ENCODE measurements at regions not wholly inside any gene's neighbourhood (a gene's known extent, or its start where the extent isn't known, plus 50 kb on each side); places are given as distances from the start of the nearest gene placed in this dataset.
"Not testable (repeated sequence)": the region's sequence is repeated elsewhere in the genome, so short reads cannot be mapped to it uniquely, and the experiment has no call there.

DNA sequence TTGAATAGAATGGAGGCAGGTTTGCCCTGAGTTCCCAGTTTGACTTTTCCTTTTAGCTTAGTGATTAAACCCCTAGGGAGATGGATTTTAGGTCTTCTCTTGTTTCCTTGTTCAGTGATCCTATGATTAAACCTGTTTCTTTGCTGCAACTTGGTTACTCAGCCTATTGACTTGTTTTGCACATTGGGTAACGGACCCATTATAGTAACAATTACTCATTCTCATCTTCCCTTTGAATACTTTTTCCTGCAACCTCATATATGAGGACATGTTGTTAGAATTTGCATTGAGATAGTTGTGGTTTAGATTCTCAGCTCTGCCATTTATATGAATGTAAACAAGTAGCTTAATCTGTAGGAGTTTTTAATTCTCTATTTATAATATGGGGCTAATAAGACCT is 489.2 kb upstream of the CNTN5 start:
- in situ Hi-C loops (cut with HindIII; ENCODE audit: low pct_unique_long_range_greater_than_20kb, low sequenced_read_pairs): no loop called here
- no peak for DNase-seq (ENCODE audit: low read depth)

DNA sequence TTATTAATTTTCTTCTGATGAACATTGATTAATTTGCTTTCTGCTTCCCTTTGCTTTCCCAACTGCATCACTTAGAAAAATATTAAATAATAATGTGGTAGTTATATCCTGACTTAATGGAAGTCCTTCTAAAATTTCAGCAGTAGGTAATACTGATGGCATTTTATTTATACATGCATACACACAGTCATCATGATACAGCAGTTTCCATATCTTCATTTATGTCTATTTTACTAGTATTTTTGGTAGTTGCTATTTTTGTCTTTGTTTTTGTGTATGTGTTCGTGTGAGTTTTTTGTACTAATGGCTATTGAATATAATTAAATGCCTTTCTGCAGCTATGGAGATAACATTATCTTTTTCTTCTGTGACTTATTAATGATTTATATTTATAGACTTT is 484.7 kb upstream of the CNTN5 start:
- in situ Hi-C loops (cut with HindIII; ENCODE audit: low pct_unique_long_range_greater_than_20kb, low sequenced_read_pairs): no loop called here

DNA sequence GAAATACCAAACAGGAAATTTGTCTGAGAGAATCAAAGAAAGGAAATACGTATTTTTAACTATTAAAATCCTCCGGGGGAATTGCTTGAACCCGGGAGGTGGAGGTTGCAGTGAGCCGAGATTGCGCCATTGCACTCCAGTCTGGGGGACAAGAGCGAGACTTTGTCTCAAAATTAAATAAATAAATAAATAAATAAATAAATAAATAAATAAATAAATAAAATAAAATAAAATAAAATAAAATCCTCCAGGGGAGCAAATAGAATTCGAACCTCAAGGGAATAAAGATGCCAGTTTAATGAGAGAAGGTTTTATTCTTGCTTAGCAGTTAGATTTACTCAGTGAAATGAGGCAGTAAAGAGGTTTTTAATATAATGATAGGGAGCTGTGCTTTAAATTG is 482.4 kb upstream of the CNTN5 start:
- in situ Hi-C loops (cut with HindIII; ENCODE audit: low pct_unique_long_range_greater_than_20kb, low sequenced_read_pairs); DNase-seq (ENCODE audit: low read depth): not testable (repeated sequence)

More for the DNA sequence above, 484.7 kb upstream of the CNTN5 start:
- no peak for DNase-seq (ENCODE audit: low read depth)

DNA sequence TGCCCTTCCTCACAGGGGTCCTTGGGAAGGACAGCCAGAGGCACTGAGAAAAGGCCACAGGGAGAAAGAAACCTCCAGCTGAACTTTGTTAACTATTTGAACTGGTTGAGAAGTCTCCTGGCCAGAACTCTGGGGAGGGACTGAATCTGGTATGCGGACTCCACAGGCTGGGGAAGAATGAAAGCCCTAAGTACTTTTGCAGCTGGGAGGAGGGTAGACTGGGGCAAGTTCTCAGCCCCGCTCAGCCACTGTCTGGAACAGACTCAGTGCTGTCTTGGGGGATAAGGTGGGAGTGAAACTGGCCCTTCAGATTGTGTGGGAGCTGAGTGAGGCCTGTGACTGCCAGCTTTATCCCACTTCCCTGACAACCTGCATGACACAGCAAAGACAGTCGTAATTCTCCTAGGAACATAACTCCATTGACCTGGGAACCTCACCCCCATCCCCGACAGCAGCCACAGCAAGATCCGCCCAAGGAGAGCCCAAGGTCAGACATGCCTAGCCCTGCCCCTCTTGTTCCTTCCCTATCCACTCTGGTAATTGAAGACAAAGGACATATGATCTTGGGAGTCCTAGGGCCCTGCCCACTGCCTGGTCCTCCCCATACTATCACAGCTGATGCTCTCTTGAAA is 475.1 kb upstream of the CNTN5 start:
- no peak for DNase-seq (ENCODE audit: low read depth)
- in situ Hi-C loops (cut with HindIII; ENCODE audit: low pct_unique_long_range_greater_than_20kb, low sequenced_read_pairs): no loop called here

DNA sequence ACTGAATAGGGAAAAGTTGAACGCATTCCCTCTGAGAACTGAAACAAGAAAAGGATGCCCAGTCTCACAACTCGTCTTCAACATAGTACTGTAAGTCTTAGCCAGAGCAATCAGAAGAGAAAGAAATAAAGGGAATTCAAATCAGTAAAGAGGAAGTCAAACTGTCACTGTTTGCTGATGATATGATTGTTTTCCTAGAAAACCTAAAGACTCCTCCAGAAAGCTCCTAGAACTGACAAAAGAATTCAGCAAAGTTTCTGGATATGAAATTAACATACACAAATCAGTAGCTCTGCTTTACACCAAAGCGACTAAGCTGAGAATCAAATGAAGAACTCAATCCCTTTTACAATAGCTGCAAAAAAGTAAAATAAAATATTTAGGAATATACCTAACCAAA is 471.2 kb upstream of the CNTN5 start:
- in situ Hi-C loops (cut with HindIII; ENCODE audit: low pct_unique_long_range_greater_than_20kb, low sequenced_read_pairs): no loop called here
- DNase-seq (ENCODE audit: low read depth): no peak

DNA sequence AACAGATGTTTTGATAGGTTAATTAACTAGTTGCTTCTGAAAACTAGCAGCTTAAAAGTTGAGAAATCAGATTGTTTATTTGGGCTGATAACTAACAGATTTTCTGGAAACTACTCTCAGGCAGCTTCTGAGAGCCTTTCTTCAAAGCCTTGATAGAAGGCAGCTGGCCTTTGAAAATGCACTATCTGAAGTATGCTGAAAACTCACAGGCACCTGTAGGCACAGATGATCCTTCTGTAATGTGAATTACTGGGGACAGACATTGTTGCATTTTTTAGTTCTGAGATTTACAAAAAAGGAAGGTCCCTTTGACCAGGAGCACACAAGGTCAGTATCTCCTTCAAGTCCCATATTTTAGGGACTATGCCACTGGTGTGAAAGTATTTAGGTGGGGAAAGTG is 460.8 kb upstream of the CNTN5 start:
- in situ Hi-C loops (cut with HindIII; ENCODE audit: low pct_unique_long_range_greater_than_20kb, low sequenced_read_pairs): no loop called here
- DNase-seq (ENCODE audit: low read depth): no peak

DNA sequence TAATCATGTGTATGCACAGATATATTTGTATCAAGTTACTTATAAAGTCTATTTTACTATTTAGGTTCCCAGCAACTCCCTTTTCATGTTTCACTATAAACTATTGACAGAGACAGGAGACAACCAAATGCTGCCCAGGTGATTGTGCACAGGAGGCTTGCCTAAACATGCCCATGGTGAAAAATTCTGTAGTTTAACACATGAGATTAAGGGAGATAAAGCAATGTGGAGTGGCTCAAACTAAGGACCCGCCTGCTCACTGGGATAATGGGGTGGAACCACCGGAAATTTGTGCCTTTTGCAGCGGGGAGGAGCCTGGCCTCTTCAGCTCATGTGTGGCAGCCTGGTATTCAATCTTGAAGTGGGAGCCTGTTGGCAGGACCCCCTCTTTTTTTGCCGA is 459.5 kb upstream of the CNTN5 start:
- no peak for DNase-seq (ENCODE audit: low read depth)
- in situ Hi-C loops (cut with HindIII; ENCODE audit: low pct_unique_long_range_greater_than_20kb, low sequenced_read_pairs): no loop called here

DNA sequence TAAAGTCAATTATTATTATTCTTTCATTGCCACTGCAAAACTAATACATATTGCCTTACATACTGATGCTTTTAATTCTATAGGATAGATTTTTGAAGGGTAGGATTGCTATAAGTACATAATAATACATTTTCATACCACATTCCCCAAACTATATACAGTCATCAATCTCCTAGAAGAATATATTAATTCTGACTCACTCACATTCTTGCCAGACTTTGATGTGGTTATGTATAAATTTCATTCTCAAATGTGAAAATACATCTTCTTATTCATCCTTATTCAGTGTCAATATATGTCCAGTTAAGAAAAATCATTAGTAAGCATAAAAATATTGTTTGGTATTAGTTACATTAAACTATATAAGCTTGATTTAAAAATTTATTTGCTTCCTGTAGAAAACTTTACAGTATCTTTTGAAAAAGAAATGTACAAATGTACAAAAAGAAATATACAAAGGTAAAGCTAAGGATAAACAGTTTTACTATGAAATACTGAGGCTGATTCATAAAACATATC is 458.8 kb upstream of the CNTN5 start:
- no peak for DNase-seq (ENCODE audit: low read depth)
- in situ Hi-C loops (cut with HindIII; ENCODE audit: low pct_unique_long_range_greater_than_20kb, low sequenced_read_pairs): no loop called here

DNA sequence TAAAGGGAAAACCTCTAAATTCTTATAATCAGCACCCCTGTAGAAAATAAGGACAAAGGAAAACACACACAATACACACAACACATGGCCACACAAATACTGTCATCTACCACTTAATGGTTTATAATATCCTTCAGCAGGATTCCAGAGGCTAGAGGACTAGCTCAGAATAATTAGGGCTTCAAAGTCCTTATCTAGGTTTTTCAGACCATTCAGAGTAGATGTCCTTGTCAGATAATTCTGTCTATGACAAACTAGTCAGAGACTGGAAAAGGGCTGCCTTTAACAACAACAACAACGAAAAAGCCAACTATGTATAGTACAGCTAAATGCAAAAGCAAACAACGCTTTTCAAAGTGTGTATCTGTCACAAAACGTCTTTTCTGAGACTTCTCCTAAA is 456.5 kb upstream of the CNTN5 start:
- in situ Hi-C loops (cut with HindIII; ENCODE audit: low pct_unique_long_range_greater_than_20kb, low sequenced_read_pairs): no loop called here
- DNase-seq (ENCODE audit: low read depth): no peak

DNA sequence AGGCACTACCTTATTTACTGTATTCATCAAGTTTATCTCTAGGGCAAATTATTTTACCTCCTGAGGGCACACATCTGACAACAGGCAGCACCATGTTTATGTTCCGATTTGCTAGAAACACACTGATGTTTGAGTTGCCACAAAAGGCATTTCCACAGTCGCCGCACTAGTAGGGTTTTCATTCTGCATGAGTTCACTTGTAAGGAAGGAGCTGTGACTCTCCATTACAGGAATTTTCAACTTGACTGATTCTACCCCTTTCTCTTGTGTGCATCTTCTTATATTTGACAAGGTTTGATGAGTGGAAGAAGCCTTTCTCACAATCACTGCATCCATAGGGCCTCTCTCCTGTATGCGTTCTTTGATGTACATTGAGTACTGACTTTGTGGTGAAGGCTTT is 455.9 kb upstream of the CNTN5 start:
- no peak for DNase-seq (ENCODE audit: low read depth)
- in situ Hi-C loops (cut with HindIII; ENCODE audit: low pct_unique_long_range_greater_than_20kb, low sequenced_read_pairs): no loop called here

DNA sequence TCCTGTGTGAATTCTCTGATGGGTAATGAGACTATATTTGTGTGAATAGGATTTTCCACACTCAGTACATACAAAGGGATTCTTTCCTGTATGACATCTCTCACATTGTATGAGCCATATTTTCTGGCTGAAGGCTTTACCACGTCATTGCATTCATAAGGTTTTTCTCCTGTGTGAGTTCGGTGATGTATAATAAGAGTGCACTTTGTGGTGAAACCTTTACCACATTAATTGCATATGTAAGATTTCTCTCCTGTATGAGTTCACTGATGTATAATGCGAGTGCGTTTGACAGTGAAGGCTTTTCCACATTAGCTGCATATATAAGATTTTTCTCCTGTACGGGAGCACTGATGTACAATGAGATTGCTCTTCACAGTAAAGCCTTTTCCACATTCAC is 455.4 kb upstream of the CNTN5 start:
- no peak for DNase-seq (ENCODE audit: low read depth)
- in situ Hi-C loops (cut with HindIII; ENCODE audit: low pct_unique_long_range_greater_than_20kb, low sequenced_read_pairs): no loop called here

DNA sequence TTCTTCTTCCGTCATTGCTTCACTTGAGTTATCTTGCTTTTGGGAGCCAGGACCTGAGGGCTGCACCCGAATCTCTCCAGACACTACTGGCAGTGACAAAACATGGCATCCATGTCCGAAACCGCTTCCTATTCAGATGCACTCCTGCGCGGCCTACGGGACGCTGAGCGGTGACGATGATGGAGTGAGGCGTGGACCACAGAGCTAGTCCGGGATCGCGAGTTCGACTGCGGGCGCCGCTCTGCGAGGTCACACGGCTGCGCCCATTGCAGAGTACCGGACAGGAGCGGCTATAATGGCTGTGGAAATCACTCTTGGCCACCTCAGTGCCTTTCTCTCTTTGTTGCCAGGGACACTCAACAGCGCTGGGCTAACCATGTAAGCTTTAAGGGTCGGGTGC is 453.8 kb upstream of the CNTN5 start:
- no peak for DNase-seq (ENCODE audit: low read depth)
- in situ Hi-C loops (cut with HindIII; ENCODE audit: low pct_unique_long_range_greater_than_20kb, low sequenced_read_pairs): no loop called here

DNA sequence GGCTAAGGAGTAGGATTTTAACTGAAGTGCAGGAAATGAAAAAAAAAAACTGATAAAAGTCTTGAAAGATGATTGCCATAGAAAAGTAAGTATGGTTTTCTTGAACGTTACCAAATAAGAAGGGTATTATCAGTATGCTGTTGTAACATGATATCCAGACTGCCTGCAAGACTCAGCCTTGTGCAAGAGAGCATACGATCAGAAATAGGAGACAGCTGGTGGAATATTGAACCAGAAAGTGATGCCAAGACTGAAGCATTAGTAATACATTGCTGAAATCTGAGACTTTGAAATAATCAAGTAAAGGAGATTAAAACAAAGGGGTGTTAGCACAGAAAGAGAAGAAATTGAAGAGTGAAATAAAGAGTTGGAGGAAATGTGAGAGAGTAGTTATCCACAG is 452.7 kb upstream of the CNTN5 start:
- in situ Hi-C loops (cut with HindIII; ENCODE audit: low pct_unique_long_range_greater_than_20kb, low sequenced_read_pairs): no loop called here
- no peak for DNase-seq (ENCODE audit: low read depth)

DNA sequence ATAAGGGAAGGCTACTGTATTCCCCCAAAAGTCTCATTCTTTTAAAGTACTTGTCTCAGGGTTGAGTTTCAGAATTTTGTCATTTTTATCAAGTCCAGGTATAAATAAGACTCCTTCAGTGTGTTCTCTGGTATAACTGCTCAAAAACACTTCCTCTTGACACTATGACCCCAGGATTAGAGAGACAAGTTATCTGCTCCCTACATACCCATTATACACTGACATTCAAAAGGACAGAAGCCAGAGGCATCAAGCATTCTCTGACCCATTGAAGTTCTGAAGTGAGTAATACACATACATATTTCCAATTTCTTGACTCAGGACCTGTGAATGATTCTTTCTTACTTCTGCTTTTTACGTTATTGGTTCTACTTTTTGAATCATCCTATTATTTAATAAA is 447.8 kb upstream of the CNTN5 start:
- DNase-seq (ENCODE audit: low read depth): no peak
- in situ Hi-C loops (cut with HindIII; ENCODE audit: low pct_unique_long_range_greater_than_20kb, low sequenced_read_pairs): no loop called here

DNA sequence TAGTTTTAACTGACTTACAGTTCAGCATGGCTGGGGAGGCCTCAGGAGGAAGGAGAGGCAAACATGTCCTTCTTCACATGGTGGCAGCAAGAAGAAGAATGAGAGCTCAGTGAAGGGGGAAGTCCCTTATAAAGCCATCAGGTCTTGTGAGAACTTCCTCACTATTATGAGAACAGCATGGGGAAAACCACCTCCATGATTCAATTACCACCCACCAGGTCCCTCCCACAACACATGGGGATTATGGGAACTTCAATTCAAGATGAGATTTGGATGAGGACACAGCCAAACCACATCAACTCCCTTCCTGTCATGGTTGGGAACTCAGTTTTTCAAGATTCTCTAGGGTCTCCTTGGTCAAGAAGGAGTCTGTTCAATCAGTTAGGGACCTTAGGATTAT is 432.9 kb upstream of the CNTN5 start:
- in situ Hi-C loops (cut with HindIII; ENCODE audit: low pct_unique_long_range_greater_than_20kb, low sequenced_read_pairs): no loop called here
- DNase-seq (ENCODE audit: low read depth): no peak

DNA sequence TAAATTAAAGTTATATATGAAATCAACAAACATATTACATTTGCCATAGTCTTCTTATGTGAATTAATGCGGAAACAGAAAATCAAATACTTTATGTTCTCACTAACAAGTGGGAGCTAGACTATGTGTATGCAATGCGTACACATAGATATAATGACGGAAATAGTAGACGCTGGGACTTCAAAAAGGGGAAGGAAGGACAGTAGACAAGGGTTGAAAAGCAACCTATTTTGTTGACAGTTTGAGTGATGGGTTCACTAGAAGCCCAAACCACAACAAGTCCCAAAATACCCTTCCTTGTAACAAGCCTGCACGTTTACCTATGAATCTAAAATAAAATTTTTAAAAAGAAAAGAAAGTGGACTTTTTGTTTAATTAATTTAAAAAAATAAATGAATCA is 430.8 kb upstream of the CNTN5 start:
- in situ Hi-C loops (cut with HindIII; ENCODE audit: low pct_unique_long_range_greater_than_20kb, low sequenced_read_pairs): no loop called here
- no peak for DNase-seq (ENCODE audit: low read depth)

DNA sequence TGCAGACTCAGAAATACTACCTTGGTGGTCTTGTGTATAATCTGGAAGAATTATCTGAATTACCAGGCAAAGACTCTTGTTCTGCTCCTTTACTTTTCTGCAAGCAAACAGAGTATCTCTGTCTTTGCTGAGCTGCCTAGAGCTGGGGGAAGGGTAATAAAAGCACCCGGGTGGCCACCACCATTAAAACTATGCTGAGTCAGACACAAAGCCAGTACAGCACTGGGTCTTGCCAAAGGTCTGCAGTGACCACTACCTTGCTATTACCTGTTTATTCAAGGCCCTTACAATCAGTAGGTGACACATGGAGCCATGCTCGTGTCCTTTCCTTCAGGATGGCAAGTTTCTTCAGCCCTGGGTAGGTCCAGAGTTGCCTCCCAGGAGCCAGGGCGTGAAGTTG is 420.6 kb upstream of the CNTN5 start:
- DNase-seq (ENCODE audit: low read depth): no peak
- in situ Hi-C loops (cut with HindIII; ENCODE audit: low pct_unique_long_range_greater_than_20kb, low sequenced_read_pairs): no loop called here

DNA sequence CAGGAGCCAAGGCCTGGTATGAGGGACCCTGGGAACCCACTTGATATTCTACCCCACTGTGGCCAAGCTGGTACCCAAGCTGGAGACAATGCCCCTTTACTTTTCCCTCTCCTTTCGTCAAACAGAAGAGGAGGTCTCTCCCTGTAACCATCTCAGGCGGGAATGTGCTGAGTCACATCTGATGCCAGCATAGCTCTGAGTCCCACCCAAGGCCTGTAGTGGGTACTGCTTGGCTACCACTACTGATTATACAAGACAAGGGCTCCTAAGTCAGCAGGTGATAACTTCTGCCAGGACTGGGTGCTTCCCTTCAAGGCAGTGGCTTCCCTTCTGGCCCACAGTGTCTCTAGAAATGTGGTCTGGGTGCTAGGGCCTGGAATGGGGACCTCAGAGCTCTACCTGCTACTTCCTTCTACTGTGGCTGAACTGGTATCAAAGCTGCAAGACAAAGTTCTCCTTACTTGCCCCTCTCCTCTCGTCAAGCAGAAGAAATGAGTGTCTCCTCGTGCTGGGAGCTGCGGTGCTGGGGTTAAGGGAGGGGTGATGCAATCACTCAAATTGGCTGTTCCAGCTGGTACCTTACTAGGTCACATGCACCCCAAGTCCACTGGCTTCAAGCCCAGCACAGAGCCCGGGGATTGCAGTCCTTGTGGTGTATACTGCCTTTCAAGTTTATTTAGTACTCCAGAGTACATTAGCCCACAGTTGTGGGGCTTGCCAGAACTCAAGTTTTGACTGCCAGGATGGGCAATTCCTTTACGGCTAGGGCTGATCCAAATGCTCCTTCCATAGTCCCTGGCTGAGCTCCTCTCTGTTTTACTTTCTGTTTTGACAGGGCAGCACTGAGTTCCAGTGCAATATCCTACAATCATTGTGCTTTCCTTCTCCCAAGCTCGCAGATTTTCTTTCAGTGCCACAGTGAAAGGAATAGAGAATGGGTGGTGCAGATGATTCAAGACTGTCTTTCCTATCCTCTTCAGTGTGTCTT is 419.7 kb upstream of the CNTN5 start:
- in situ Hi-C loops (cut with HindIII; ENCODE audit: low pct_unique_long_range_greater_than_20kb, low sequenced_read_pairs): no loop called here
- no peak for DNase-seq (ENCODE audit: low read depth)

DNA sequence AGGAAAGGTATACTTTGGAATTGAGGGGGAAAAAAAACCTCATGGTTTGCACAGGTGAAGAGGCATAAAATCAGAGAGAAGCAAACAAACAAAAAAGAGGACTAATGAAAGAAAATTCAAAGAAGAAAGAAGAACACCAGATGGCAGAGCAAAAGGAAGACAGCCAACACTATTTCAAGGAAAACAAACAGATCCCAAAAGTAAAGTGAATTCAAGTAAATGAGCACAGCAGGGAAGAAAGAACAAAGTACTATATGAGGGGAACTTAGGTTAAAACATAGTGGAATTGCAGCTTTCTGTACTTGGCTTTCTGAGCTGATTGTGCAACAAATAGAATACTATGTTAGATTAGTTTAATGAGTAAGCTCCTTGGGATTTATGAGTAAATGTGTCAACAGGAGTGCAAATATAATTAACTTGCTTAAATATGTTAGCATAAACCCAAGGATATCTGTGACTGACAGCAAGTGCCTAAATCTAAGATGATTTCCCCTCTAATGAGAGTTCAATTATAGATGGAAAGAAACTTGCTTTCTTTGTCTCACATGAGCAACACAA is 404.6 kb upstream of the CNTN5 start:
- DNase-seq (ENCODE audit: low read depth): no peak
- in situ Hi-C loops (cut with HindIII; ENCODE audit: low pct_unique_long_range_greater_than_20kb, low sequenced_read_pairs): no loop called here

Measured in Caki2 (cell line).